Right atrium auricular region (tissue), 2 donors: ENCODE measurements at regions not wholly inside any gene's neighbourhood (a gene's known extent, or its start where the extent isn't known, plus 50 kb on each side); places are given as distances from the start of the nearest gene placed in this dataset.
"Not testable (repeated sequence)": the region's sequence is repeated elsewhere in the genome, so short reads cannot be mapped to it uniquely, and the experiment has no call there.

ENCODE experiments used
- DNase-seq: peaks from one replicate; pipeline ENCODE4 v3.0.0-alpha.2; 2019; ENCODE audit warnings: low spot score
- H3K27ac ChIP-seq, 2 donors: fragments of 200-600 bp; sonication (generic); 1 replicate in 1 of 2; 2 replicates in 1 of 2; pipeline ENCODE4 v1.5.1; 2016 to 2019
- H3K27me3 ChIP-seq, 2 donors: fragments of 200-600 bp; sonication (generic); one replicate each; pipeline versions ENCODE4 v1.5.1 to v1.6.0; 2017 to 2019
- H3K36me3 ChIP-seq: fragments of 200-600 bp; sonication (generic); one replicate; pipeline ENCODE4 v1.5.1; 2016
- H3K4me1 ChIP-seq, 2 donors: fragments of 200-600 bp; sonication (generic); one replicate each; pipeline versions ENCODE4 v1.5.1 to v1.6.0; 2017 to 2019
- H3K4me3 ChIP-seq, 2 donors: fragments of 200-600 bp; sonication (generic); 1 replicate in 1 of 2; 2 replicates in 1 of 2; pipeline ENCODE4 v1.5.1; 2017 to 2019; ENCODE audit warnings: mild to moderate bottlenecking in 1 of 2, moderate library complexity in 1 of 2
- H3K9me3 ChIP-seq, 2 donors: fragments of 200-600 bp; sonication (generic); one replicate each; pipeline ENCODE4 v1.5.1; 2019
- CTCF ChIP-seq, 2 donors: fragments of 200-600 bp; sonication (generic); IDR thresholded peaks; one replicate each; pipeline ENCODE4 v1.5.1; 2019; ENCODE audit warnings: antibody characterized with exemption in 2 of 2

- Histone ChIP-seq H3K27me3 (no peaks in the 10 kb centered on the region), H3K36me3 (no peaks in the 10 kb centered on the region), H3K4me3 (no peak overlapping the region), H3K9me3 (peaks cover 0 to 29% of the 10 kb centered on the region in 2 donors), H3K27ac (no peak overlapping the region), H3K4me1 (no peaks in the 10 kb centered on the region)
- TF ChIP-seq CTCF (IDR thresholded peaks at IDR 0.05): no peak
- no peak for DNase-seq
Measured at GRCh38 chr1:157313240-157313807, 175.1 kb upstream of the ETV3 start.

- H3K36me3 ChIP-seq: no peaks in the 10 kb centered on the region
- H3K4me1 ChIP-seq: no peaks in the 10 kb centered on the region
- TF ChIP-seq CTCF (IDR thresholded peaks at IDR 0.05): no peak
- no peak overlapping the region for H3K4me3 ChIP-seq
- DNase-seq: no peak
- H3K27ac ChIP-seq: no peak overlapping the region
- H3K9me3 ChIP-seq: peaks cover 0 to 18% of the 10 kb centered on the region in 2 donors
- H3K27me3 ChIP-seq: no peaks in the 10 kb centered on the region
Measured at GRCh38 chr1:157312082-157312812, 174.1 kb upstream of the ETV3 start.

GRCh38 chr1:157311730-157312081 lies 173.5 kb upstream of the ETV3 start:
- Histone ChIP-seq H3K4me3 (no peak overlapping the region), H3K27ac (no peak overlapping the region), H3K9me3 (peaks cover 0 to 12% of the 10 kb centered on the region in 2 donors), H3K36me3 (no peaks in the 10 kb centered on the region), H3K4me1 (no peaks in the 10 kb centered on the region), H3K27me3 (no peaks in the 10 kb centered on the region)
- no peak for DNase-seq
- no peak for TF ChIP-seq CTCF (IDR thresholded peaks at IDR 0.05)

GRCh38 chr1:157310805-157311729 lies 172.9 kb upstream of the ETV3 start:
- not testable (repeated sequence) for H3K27ac ChIP-seq, H3K36me3 ChIP-seq, H3K4me3 ChIP-seq, DNase-seq, H3K27me3 ChIP-seq, H3K4me1 ChIP-seq, H3K9me3 ChIP-seq
- TF ChIP-seq CTCF (IDR thresholded peaks at IDR 0.05): peak in 1 of 2 donors; percentile 49

- Histone ChIP-seq H3K36me3 (no peaks in the 10 kb centered on the region), H3K9me3 (no peaks in the 10 kb centered on the region), H3K27ac (no peak overlapping the region), H3K4me1 (no peaks in the 10 kb centered on the region), H3K27me3 (no peaks in the 10 kb centered on the region), H3K4me3 (no peak overlapping the region)
- TF ChIP-seq CTCF (IDR thresholded peaks at IDR 0.05): no peak
- DNase-seq: no peak
Measured at GRCh38 chr1:157310401-157310800, 172.2 kb upstream of the ETV3 start.
